Kidney epithelial cell (primary cell): ENCODE measurements at regions not wholly inside any gene's neighbourhood (a gene's known extent, or its start where the extent isn't known, plus 50 kb on each side); places are given as distances from the start of the nearest gene placed in this dataset.

ENCODE experiments used
- DNase-seq: peaks from one replicate; pipeline ENCODE4 v3.0.0-alpha.2; 2010; ENCODE audit warnings: low read depth
- H3K27me3 ChIP-seq: 2 replicates; pipeline ENCODE4 v1.6.0; 2011; ENCODE audit warnings: low read length; ENCODE audit not compliant: control insufficient read depth, insufficient read depth
- H3K36me3 ChIP-seq: 2 replicates; pipeline ENCODE4 v1.5.1; 2011; ENCODE audit warnings: low read length; ENCODE audit not compliant: control insufficient read depth, insufficient read depth
- H3K4me3 ChIP-seq: 2 replicates; pipeline ENCODE4 v1.5.1; 2011; ENCODE audit warnings: low read depth, mild to moderate bottlenecking, control low read depth, low read length
- TF ChIP-seq, protein P1 (sequence below): IDR thresholded peaks from 2 replicates; pipeline ENCODE4 v1.5.1; 2011; ENCODE audit warnings: mild to moderate bottlenecking, moderate library complexity, low read length, control low read depth, inconsistent platforms; ENCODE audit not compliant: insufficient read depth, poor library complexity, severe bottlenecking

GRCh38 chr13:59111751-59112171, 1052.0 kb downstream of the DIAPH3 start:
- Histone ChIP-seq H3K36me3 (no peaks in the 10 kb centered on the region), H3K4me3 (no peak overlapping the region), H3K27me3 (no peaks in the 10 kb centered on the region)
- peak; percentile 18 for DNase-seq
- TF ChIP-seq, protein P1, sequence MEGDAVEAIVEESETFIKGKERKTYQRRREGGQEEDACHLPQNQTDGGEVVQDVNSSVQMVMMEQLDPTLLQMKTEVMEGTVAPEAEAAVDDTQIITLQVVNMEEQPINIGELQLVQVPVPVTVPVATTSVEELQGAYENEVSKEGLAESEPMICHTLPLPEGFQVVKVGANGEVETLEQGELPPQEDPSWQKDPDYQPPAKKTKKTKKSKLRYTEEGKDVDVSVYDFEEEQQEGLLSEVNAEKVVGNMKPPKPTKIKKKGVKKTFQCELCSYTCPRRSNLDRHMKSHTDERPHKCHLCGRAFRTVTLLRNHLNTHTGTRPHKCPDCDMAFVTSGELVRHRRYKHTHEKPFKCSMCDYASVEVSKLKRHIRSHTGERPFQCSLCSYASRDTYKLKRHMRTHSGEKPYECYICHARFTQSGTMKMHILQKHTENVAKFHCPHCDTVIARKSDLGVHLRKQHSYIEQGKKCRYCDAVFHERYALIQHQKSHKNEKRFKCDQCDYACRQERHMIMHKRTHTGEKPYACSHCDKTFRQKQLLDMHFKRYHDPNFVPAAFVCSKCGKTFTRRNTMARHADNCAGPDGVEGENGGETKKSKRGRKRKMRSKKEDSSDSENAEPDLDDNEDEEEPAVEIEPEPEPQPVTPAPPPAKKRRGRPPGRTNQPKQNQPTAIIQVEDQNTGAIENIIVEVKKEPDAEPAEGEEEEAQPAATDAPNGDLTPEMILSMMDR, result no peak

DNA sequence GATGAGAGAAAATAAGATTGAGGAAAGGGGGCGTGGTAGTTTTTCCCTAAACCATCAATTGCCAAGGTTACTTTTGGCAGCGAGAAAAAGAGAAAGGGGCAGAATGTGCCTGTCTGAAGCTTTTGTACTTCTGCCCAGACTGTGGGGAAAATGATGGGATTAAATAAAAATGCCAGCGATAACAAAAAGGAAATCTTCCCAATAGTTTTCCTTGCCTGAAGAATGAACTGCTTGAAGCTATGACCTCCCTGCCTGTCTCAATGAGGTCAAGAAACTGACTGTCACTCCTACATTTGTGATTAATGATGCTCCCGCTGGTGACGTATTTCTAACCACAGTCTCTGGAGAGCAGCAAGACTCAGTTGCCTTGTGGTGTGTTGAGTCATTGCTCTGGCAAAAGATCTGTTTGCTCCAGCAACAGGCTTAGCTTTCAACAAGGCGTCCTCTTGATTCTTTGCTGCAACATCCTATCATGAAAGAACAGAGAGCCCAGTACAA, 1051.5 kb downstream of the DIAPH3 start:
- no peak overlapping the region for H3K4me3 ChIP-seq
- H3K27me3 ChIP-seq, result no peaks in the 10 kb centered on the region
- peak; percentile 91 for DNase-seq
- TF ChIP-seq, protein P1, result no peak
- no peaks in the 10 kb centered on the region for H3K36me3 ChIP-seq

DNA sequence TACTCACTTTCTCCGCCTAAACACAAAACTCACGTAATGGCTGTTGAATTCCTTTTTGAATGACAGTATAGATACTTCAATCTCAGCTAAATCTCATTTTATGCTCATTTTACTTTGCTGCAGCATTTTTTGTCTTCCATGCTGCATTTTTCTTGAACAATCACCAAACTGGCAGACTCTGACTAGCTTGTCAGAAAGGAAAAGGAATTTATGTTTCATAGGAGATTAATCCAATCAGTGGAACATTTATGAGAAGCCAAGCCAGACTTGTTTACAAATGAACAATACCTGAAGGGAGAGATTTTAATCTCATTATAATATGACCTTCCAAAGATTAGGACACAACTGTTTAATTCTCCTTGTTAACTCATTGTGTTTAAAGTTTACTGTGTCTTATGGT, 1044.3 kb downstream of the DIAPH3 start:
- TF ChIP-seq, protein P1, result no peak
- H3K36me3 ChIP-seq, result no peaks in the 10 kb centered on the region
- no peak overlapping the region for H3K4me3 ChIP-seq
- no peak for DNase-seq
- H3K27me3 ChIP-seq, result no peaks in the 10 kb centered on the region

GRCh38 chr13:59120297-59120843, 1043.4 kb downstream of the DIAPH3 start:
- no peaks in the 10 kb centered on the region for H3K27me3 ChIP-seq
- no peak overlapping the region for H3K4me3 ChIP-seq
- no peak for DNase-seq
- H3K36me3 ChIP-seq, result no peaks in the 10 kb centered on the region
- TF ChIP-seq, protein P1, result no peak

GRCh38 chr13:59121507-59121906, 1042.2 kb downstream of the DIAPH3 start:
- no peak for DNase-seq
- H3K4me3 ChIP-seq, result no peak overlapping the region
- no peaks in the 10 kb centered on the region for H3K36me3 ChIP-seq
- H3K27me3 ChIP-seq, result no peaks in the 10 kb centered on the region
- TF ChIP-seq, protein P1, result no peak

DNA sequence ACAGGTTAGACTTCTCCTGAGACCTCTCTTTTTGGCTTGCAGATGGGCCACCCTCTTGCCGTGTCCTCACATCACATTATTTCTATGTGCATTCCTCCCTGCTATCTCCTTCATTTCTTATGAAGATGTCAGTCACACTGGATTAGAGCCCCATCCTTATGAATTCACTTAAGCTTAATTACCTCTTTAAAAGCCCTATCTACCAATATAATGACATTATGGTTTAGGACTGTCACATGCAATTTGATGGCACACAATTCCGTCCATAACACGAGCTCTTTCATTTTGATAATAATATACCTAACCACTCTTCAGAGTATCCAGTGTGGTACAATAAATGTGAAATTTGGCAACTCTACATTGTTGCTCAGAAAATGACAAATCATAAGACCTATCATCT, 1037.3 kb downstream of the DIAPH3 start:
- TF ChIP-seq, protein P1, result no peak
- H3K36me3 ChIP-seq, result no peaks in the 10 kb centered on the region
- no peaks in the 10 kb centered on the region for H3K27me3 ChIP-seq
- no peak overlapping the region for H3K4me3 ChIP-seq
- DNase-seq, result no peak
